ENCODE measurements at regions not wholly inside any gene's neighbourhood (a gene's known extent, or its start where the extent isn't known, plus 50 kb on each side); places are given as distances from the start of the nearest gene placed in this dataset.

GRCh38 chr2:41958775-41959174, 89.0 kb upstream of the PKDCC start:
- no peaks in the 10 kb centered on the region for H4K20me1 ChIP-seq (ENCODE audit: insufficient read depth, low read length)
- no peaks in the 10 kb centered on the region for H3K79me2 ChIP-seq (ENCODE audit: insufficient read depth, low read depth, low read length)
- H2AFZ ChIP-seq (ENCODE audit: low read length), result no peak overlapping the region
- CTCF ChIA-PET (ENCODE audit: unreplicated experiment), result no interaction called here
- DNase-seq (ENCODE audit: low spot score), result no peak
- no TSS peak for BruUV-seq (replicated peaks)
- no peak overlapping the region for H3K27ac ChIP-seq (ENCODE audit: low read depth, low read length, poor library complexity, severe bottlenecking)
- no peaks in the 10 kb centered on the region for H3K9me2 ChIP-seq (ENCODE audit: insufficient read depth, low read length)
- H3K4me1 ChIP-seq (ENCODE audit: insufficient read depth, low read length, poor library complexity, severe bottlenecking), result no peaks in the 10 kb centered on the region
- no peak overlapping the region for H3K4me3 ChIP-seq (ENCODE audit: low read depth, low read length, poor library complexity, severe bottlenecking)
- POLR2A ChIA-PET, result no interaction called here
- no peak overlapping the region for H3K4me2 ChIP-seq (ENCODE audit: low read length)
- no peaks in the 10 kb centered on the region for H3K36me3 ChIP-seq (ENCODE audit: insufficient read depth, low read length)
- H3K9me3 ChIP-seq (ENCODE audit: low read length), result no peaks in the 10 kb centered on the region
- TF ChIP-seq CTCF (conservative IDR thresholded peaks at IDR 0.05; ENCODE audit: low read length) (no peak), EZH2phosphoT487 (IDR thresholded peaks at IDR 0.05; ENCODE audit: borderline replicate concordance, low read depth, low read length) (no peak)
- intact Hi-C loops (cut with micrococcal nuclease; ENCODE audit: unreplicated experiment), result no loop called here

- POLR2A ChIA-PET, result no interaction called here
- no peak overlapping the region for H3K27ac ChIP-seq (ENCODE audit: low read depth, low read length, poor library complexity, severe bottlenecking)
- intact Hi-C loops (cut with micrococcal nuclease; ENCODE audit: unreplicated experiment), result no loop called here
- DNase-seq (ENCODE audit: low spot score), result no peak
- H3K9me2 ChIP-seq (ENCODE audit: insufficient read depth, low read length), result no peaks in the 10 kb centered on the region
- H3K79me2 ChIP-seq (ENCODE audit: insufficient read depth, low read depth, low read length), result no peaks in the 10 kb centered on the region
- H4K20me1 ChIP-seq (ENCODE audit: insufficient read depth, low read length), result no peaks in the 10 kb centered on the region
- no peak overlapping the region for H2AFZ ChIP-seq (ENCODE audit: low read length)
- H3K4me2 ChIP-seq (ENCODE audit: low read length), result no peak overlapping the region
- no peaks in the 10 kb centered on the region for H3K36me3 ChIP-seq (ENCODE audit: insufficient read depth, low read length)
- H3K4me1 ChIP-seq (ENCODE audit: insufficient read depth, low read length, poor library complexity, severe bottlenecking), result no peaks in the 10 kb centered on the region
- TF ChIP-seq EZH2phosphoT487 (IDR thresholded peaks at IDR 0.05; ENCODE audit: borderline replicate concordance, low read depth, low read length) (no peak), CTCF (conservative IDR thresholded peaks at IDR 0.05; ENCODE audit: low read length) (no peak)
- CTCF ChIA-PET (ENCODE audit: unreplicated experiment), result no interaction called here
- no peak overlapping the region for H3K4me3 ChIP-seq (ENCODE audit: low read depth, low read length, poor library complexity, severe bottlenecking)
- H3K9me3 ChIP-seq (ENCODE audit: low read length), result no peaks in the 10 kb centered on the region
- no TSS peak for BruUV-seq (replicated peaks)
Observed at GRCh38 chr2:41959760-41960159, 88.1 kb upstream of the PKDCC start.

- Histone ChIP-seq H3K4me2 (ENCODE audit: low read length) (no peak overlapping the region), H3K36me3 (ENCODE audit: insufficient read depth, low read length) (no peaks in the 10 kb centered on the region), H3K4me1 (ENCODE audit: insufficient read depth, low read length, poor library complexity, severe bottlenecking) (no peaks in the 10 kb centered on the region), H3K9me2 (ENCODE audit: insufficient read depth, low read length) (no peaks in the 10 kb centered on the region), H2AFZ (ENCODE audit: low read length) (no peak overlapping the region), H3K27ac (ENCODE audit: low read depth, low read length, poor library complexity, severe bottlenecking) (no peak overlapping the region), H3K79me2 (ENCODE audit: insufficient read depth, low read depth, low read length) (no peaks in the 10 kb centered on the region), H3K4me3 (ENCODE audit: low read depth, low read length, poor library complexity, severe bottlenecking) (no peak overlapping the region), H4K20me1 (ENCODE audit: insufficient read depth, low read length) (no peaks in the 10 kb centered on the region), H3K9me3 (ENCODE audit: low read length) (no peaks in the 10 kb centered on the region)
- intact Hi-C loops (cut with micrococcal nuclease; ENCODE audit: unreplicated experiment), result no loop called here
- CTCF ChIA-PET (ENCODE audit: unreplicated experiment), result no interaction called here
- POLR2A ChIA-PET, result no interaction called here
- TF ChIP-seq CTCF (conservative IDR thresholded peaks at IDR 0.05; ENCODE audit: low read length) (no peak), EZH2phosphoT487 (IDR thresholded peaks at IDR 0.05; ENCODE audit: borderline replicate concordance, low read depth, low read length) (no peak)
- BruUV-seq (replicated peaks), result no TSS peak
- DNase-seq (ENCODE audit: low spot score), result no peak
Observed at GRCh38 chr2:41962922-41963622, 84.7 kb upstream of the PKDCC start.
